HFF-Myc (cell line): ENCODE measurements at regions not wholly inside any gene's neighbourhood (a gene's known extent, or its start where the extent isn't known, plus 50 kb on each side); places are given as distances from the start of the nearest gene placed in this dataset.

Experiments used
- DNase-seq: peaks from one replicate; pipeline ENCODE4 v3.0.0-alpha.2; 2011; ENCODE audit warnings: low read depth; ENCODE audit errors: extremely low read depth
- H3K4me3 ChIP-seq: replicated peaks from 2 replicates; pipeline ENCODE4 v1.5.1; 2011; ENCODE audit warnings: low read depth, mild to moderate bottlenecking, control low read depth, low read length
- TF ChIP-seq, protein P1 (sequence below): IDR thresholded peaks from 2 replicates; pipeline ENCODE4 v1.5.1; 2012; ENCODE audit warnings: mild to moderate bottlenecking, low read depth, low read length, control low read depth; ENCODE audit errors: missing control alignments

DNA sequence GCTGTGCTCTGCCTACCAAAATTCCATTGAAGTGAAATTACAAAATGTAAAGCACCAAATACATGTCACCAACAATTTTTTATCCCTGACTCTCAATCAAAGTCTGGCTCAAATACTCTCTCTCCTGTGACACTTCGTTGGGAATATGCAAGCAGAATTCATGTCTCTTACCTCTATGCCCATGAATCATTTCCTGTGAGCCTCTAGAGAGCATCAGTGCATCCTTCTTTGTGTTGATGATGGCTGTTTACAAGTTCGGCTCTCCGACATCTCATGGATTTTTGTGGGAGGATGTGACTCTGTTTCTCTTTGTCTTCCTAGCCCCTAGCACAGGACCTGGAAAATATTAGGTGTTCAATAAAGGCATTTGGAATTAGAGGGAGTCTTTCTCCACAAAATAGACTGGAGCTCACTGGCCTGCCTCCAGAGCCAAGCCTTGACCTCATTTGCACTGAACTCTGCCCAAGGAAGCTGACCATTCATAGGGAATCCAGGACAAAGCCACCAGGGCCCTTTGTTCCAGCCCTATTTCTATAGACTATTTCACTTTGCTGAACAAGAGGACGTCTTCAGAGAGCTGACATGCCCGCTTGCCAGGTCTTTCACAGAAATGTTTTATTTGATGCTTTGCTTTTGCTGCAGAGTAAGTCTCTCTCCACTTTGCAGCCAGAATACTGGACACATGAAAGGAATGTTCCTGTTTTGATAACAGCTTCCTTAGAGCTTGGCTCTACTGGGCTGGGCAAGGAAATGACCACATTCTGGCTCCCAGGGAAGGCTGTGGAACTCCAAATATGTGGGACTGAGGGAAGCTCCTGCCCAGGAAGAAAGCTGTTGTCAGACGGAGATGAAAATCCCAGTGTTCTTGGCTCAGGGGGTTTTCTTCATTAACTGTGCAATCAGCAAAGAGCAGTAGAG is 194.5 kb upstream of the CDYL start:
- TF ChIP-seq, protein P1, sequence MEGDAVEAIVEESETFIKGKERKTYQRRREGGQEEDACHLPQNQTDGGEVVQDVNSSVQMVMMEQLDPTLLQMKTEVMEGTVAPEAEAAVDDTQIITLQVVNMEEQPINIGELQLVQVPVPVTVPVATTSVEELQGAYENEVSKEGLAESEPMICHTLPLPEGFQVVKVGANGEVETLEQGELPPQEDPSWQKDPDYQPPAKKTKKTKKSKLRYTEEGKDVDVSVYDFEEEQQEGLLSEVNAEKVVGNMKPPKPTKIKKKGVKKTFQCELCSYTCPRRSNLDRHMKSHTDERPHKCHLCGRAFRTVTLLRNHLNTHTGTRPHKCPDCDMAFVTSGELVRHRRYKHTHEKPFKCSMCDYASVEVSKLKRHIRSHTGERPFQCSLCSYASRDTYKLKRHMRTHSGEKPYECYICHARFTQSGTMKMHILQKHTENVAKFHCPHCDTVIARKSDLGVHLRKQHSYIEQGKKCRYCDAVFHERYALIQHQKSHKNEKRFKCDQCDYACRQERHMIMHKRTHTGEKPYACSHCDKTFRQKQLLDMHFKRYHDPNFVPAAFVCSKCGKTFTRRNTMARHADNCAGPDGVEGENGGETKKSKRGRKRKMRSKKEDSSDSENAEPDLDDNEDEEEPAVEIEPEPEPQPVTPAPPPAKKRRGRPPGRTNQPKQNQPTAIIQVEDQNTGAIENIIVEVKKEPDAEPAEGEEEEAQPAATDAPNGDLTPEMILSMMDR = no peak
- no peak for DNase-seq
- H3K4me3 ChIP-seq = no peak overlapping the region

DNA sequence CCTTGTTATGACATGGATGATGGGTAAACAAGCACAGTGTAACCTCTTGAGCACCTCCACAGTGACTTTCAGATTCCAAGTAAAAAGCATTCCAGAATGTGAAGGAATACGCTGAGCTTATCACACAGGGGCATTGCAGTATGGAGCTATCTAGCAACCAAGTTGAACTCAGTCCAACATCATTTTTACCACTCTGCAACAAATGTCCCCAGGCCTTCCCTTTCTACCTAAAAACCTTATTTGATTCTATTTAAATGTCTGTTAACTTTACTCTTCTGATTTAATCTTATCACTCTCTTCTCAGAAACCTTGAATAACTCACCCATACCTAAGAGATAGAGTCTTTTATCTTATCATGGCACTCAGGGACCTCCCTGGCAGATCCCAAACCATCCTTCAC is 195.8 kb upstream of the CDYL start:
- TF ChIP-seq, protein P1 = no peak
- no peak for DNase-seq
- H3K4me3 ChIP-seq = no peak overlapping the region

DNA sequence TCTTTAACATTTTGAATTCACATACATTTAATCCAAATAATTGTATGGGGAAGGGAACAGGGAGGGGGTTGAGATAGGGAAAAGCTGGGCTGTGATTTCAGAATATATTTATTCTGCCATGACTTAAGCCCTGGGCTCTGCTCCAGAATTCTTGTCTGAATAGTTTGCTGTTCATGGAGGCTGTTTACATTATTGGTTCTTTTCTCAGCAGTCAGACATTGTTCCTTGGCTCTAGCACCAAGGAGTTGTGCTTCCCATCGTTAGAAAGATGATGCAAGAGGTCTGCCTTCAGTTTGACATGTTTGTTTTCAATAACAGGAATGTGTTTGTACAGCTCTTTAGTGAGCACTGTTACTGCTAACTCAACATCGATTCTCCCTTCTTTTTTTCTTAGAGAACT is 198.8 kb upstream of the CDYL start:
- DNase-seq = no peak
- H3K4me3 ChIP-seq = no peak overlapping the region
- TF ChIP-seq, protein P1 = no peak

DNA sequence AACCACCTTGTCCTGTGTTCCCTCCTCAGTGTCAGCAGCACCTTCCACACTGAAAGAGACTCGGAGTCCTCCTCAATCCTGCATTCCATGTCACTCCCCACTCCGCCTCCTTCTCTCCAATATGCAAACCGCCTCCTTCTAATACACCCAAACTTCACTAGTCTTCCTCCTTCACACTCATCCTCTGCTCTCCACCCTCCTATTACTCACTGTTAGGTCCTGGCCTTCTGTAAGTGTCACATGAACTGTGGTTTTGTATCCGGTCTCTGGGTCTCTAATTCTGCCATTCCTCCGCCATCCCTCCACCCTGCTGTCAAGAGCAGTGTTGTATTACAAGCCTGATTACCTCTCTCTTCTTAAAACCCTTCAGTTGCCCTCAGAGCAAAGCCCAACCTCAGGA is 200.5 kb upstream of the CDYL start:
- DNase-seq = no peak
- TF ChIP-seq, protein P1 = no peak
- H3K4me3 ChIP-seq = no peak overlapping the region

DNA sequence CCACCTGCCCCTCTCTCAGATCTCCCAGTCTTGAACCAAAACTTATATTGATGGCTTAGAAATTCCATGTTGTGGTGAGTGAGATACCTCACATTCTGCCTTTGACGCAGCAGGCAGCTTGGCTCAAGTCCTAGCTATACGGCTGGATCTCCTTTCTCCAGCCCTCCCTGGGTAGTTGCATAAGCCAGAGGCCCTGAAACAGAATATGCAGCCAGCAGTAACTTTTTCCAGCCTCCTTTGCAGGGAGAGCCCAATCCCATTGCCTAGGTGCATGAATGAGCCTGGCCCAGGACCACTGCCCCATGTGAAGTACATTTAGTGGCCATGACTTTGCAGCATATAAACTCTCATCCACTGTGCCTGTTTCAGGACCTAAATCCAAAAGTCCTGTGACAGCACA is 202.2 kb upstream of the CDYL start:
- no peak for DNase-seq
- H3K4me3 ChIP-seq = no peak overlapping the region
- TF ChIP-seq, protein P1 = no peak

DNA sequence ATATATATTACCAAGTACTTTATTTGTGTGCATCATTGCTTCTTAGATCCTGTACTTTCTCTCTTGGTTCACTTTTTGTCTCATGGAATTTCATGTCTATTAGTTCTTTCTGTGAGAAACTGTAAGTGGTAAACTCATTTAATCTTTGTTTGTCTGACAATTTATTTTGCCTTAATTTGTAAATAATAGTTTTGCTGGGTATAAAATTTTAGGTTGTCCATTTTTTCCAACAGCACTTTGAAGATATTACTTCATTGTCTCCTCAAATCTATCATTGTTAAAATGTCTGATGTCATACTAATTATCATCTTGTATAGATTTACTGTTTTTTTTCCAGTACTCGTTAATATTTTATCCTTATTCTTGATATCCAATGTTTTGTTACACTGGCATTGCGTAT is 205.2 kb upstream of the CDYL start:
- no peak overlapping the region for H3K4me3 ChIP-seq
- TF ChIP-seq, protein P1 = no peak
- no peak for DNase-seq
